GM12892 (cell line): ENCODE measurements at regions not wholly inside any gene's neighbourhood (a gene's known extent, or its start where the extent isn't known, plus 50 kb on each side); places are given as distances from the start of the nearest gene placed in this dataset.
"Not testable (repeated sequence)": the region's sequence is repeated elsewhere in the genome, so short reads cannot be mapped to it uniquely, and the experiment has no call there.

Experiments
- DNase-seq: peaks from one replicate; pipeline ENCODE4 v3.0.0; 2011; ENCODE audit not compliant: insufficient read length
- FAIRE-seq: peaks from 2 replicates; lab custom pipeline; 2011; peaks lifted over from hg19 to GRCh38; lab: Jason Lieb, UNC
- POLR2A ChIP-seq: IDR thresholded peaks from 2 replicates; pipeline ENCODE4 v1.6.1; 2011; ENCODE audit warnings: low read depth, low read length, control low read depth
- POLR2AphosphoS5 ChIP-seq: IDR thresholded peaks from 2 replicates; pipeline ENCODE4 v1.6.1; 2011; ENCODE audit warnings: low read depth, low read length, control low read depth
- TAF1 ChIP-seq: IDR thresholded peaks from 2 replicates; pipeline ENCODE4 v1.6.1; 2011; ENCODE audit warnings: low read depth, mild to moderate bottlenecking, control low read depth, low read length, borderline replicate concordance

DNA sequence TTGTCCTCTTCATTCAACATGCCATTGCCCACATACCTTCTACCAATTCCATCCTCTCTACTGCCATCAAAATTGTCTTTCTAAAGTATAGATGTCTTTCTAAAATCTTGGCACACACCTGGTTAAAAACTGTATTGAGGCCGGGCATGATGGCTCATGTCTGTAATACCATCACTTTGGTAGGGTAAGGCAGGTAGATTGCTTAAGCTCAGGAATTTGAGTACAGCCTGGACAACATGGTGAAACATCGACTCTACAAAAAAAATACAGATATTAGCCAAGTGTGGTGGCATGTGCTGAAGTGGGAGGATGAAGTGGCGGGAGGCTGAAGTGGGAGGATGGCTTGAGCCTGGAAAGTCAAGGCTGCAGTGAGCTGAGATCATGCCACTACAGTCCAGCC is 412.1 kb downstream of the TMEM38B start:
- DNase-seq: no peak

DNA sequence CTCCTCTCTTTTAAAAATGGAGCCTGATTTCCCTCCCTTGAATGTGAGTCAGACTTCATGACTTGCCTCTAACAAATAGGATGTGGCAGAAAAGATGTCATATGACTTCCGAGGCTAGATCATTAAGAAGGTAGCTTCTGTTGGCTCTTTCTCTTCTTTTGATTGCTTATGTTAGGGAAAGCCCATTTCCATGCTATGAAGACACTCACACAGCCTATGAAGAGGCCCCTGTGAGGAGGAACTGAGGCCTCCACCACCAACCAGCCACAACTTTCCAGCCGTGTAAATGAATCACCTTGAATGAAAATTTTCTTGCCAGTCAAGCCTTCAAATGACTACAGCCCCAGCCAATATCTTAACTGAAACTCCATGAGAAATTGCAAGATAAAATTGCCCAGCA is 413.4 kb downstream of the TMEM38B start:
- DNase-seq (no peak), FAIRE-seq (no peak)
- TF ChIP-seq TAF1 (no peak), POLR2A (no peak), POLR2AphosphoS5 (no peak)

More for the DNA sequence above, 412.1 kb downstream of the TMEM38B start:
- no peak for FAIRE-seq
- TF ChIP-seq POLR2A (no peak), POLR2AphosphoS5 (no peak), TAF1 (no peak)

DNA sequence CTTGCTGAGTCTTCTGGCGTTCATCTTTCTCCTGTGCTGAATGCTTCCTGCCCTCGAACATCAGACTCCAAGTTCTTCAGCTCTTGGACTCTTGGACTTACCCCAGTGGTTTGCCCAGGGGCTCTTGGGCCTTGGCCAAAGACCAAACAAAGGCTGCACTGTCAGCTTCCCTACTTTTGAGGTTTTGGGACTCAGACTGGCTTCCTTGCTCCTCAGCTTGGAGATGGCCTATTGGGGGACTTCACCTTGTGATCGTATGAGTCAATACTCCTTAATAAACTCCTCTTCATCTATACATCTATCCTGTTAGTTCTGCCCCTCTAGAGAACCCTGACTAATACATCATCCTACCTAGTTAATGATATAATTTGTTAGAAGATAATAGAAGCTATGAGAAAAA is 415.4 kb downstream of the TMEM38B start:
- FAIRE-seq, DNase-seq: not testable (repeated sequence)

DNA sequence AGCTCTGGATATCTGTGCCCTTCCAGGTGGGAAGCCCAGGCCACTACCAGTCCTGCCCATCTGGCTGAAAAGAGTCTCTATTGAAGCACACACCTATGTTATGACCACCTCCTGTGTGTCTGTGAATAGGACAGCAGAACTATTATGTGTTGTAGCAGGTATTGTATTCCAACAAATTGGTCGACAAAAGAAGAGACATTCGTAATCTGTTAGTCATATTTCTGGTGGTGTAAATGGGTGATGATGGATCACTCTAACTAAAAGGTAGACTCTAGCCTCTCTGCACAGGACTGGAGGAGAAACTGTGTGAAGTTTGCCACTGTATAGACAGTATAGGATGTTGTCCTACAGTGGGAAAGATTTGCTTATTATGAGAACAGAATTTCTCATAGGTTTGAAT is 416.1 kb downstream of the TMEM38B start:
- DNase-seq (no peak), FAIRE-seq (no peak)
- TF ChIP-seq POLR2A (no peak), TAF1 (no peak), POLR2AphosphoS5 (no peak)

DNA sequence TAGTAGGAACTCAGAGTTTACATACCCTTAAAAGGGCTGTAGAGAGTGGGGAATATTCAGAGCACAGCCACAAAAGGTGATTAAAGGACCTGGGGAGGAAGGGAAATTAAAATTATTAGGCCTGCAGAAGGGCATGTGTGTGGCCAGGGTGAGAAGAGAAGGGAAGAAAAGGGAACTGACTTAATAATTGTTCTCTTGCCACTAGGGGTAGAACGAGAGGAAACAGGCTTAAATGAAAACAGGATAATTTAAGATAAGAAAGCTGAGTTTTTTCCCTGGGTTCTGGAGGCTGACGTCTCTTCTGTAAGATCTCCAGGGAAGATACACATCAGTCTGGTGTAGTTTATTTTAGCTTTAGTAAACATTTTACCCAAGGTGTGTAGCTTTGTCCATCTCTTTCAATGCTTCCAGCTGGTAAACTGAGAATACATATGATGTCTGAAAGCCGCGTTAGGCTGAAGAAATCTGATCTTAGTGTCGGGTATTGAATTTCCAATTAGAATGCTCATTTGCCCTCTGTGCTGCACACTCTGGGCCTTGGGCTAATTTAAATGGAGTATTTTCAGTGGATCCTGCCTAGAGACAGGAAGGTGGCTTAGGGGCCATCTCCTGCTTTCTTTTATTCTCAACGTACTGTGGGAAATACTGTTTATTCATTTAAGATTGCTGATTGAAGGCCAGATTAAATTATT is 416.8 kb downstream of the TMEM38B start:
- TF ChIP-seq TAF1: no peak
- no peak for TF ChIP-seq POLR2AphosphoS5
- TF ChIP-seq POLR2A: no peak
- FAIRE-seq: no peak
- no peak for DNase-seq

DNA sequence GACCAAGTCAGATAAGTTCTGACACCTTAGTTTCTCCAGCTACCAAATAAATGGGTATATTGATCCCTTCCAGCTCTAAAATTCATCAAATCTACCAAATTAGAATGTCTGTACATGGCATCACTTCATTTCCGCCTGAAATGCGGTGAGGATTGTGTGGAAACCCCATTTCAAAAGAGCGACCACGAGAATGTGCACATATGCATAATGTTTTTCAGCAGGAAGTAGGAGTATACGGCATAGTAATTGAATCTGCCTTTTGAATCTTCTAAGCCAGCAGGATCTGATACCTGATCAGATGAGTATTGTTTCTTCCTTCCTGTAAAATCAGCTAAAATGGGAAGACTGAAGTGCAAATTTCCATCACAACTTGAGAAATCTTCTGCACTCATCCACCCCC is 418.6 kb downstream of the TMEM38B start:
- DNase-seq: no peak
- TF ChIP-seq POLR2A: no peak
- no peak for TF ChIP-seq TAF1
- TF ChIP-seq POLR2AphosphoS5: no peak
- FAIRE-seq: no peak

DNA sequence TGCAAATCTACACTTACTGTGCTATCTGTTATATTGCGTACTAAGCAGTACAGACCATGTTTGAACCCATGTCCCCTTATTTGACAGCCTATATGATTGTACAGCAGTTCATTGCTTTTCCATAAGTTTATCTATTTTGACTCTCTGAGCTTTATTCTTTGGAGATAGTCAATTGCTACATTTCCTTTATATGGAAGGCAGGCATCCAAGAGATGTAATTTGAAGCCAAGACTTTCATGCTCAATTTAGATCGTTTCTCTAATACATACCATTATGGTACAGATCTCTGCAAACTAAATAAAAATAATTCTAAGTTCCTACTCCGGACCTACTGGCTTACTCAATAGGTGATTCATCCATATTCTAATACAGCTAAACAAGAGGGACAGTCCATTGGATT is 424.8 kb downstream of the TMEM38B start:
- TF ChIP-seq POLR2A (no peak), POLR2AphosphoS5 (no peak), TAF1 (no peak)

DNA sequence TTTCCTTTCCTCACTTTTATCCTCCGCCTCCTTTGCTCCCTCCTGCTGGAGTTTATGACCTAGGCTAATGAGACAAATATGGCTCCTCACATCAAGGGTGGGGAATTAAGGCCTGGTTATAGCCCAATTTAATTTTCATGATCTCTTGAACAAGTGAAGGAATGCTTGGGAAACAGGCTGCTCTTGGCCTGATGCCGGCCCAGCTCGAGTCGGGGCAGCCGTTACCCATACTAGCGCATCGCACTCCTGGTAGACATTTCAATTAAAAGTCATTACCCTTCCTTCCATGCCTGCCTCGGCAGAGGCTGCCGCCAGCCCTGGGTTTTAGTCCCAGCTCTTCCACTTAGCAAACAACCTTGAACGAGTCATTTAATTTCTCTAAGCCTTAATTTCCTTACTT is 425.7 kb downstream of the TMEM38B start:
- TF ChIP-seq POLR2A: no peak
- TF ChIP-seq TAF1: no peak
- TF ChIP-seq POLR2AphosphoS5: no peak
- DNase-seq (no peak), FAIRE-seq (no peak)

More for the DNA sequence above, 424.8 kb downstream of the TMEM38B start:
- DNase-seq (no peak), FAIRE-seq (no peak)

DNA sequence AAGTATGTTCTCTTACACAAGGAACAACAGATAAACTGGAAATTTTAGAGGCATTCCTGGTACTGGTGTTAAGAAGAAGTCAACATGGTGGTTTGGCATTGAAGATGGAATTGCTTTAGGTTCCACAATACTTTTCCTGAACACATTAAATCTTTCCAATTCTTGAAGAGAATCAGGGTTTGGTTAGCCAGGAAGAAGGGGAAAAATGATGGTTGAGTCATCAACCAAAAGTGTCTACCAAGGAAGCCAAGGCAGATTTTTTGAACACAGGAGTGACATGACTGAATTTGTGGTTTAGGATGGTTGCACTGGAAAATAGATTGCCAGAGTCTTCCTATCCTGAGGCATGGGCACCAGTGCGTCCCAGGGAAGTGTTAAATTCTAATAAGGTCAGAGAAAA is 433.4 kb downstream of the TMEM38B start:
- DNase-seq (no peak), FAIRE-seq (no peak)
- TF ChIP-seq POLR2AphosphoS5: no peak
- TF ChIP-seq POLR2A: no peak
- TF ChIP-seq TAF1: no peak

DNA sequence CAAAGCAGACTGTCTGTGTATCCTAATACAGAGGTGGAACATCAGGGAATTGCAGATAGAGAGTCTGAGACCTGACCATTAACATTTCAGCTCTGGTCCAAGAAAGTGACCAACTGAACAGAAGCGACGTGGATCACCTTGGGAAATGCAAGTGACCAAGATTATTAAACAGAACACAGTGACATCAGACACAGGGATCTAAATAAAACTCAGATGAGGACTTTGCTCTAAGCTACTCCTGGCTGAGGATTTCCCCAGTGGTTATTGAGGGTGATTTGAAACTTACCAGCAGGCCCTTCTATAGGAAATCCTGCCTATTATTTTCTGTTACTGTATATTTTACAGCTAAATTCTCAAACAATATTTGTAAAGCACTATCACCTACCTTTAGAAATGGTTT is 436.0 kb downstream of the TMEM38B start:
- TF ChIP-seq TAF1 (no peak), POLR2AphosphoS5 (no peak), POLR2A (no peak)
- no peak for FAIRE-seq
- DNase-seq: no peak

DNA sequence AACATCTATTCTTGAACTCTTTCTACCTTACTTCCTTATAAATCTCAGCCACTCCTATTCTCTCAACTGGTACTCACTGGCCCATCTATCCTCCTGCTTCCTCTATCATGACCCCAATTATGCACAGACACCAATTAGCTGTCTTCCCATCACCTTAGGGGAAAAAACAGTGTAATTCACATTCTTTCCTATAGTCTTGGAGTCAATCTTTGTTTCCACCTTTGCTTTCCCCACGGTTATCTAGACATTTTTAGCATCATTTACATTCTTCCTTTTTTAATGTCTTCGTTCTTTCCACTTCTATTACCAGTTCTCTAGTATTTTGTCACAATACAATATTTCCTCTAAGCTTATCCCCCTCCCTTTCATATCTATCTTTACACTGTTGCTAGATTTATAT is 449.4 kb downstream of the TMEM38B start:
- TF ChIP-seq POLR2A (no peak), POLR2AphosphoS5 (no peak), TAF1 (no peak)
- DNase-seq (no peak), FAIRE-seq (no peak)

DNA sequence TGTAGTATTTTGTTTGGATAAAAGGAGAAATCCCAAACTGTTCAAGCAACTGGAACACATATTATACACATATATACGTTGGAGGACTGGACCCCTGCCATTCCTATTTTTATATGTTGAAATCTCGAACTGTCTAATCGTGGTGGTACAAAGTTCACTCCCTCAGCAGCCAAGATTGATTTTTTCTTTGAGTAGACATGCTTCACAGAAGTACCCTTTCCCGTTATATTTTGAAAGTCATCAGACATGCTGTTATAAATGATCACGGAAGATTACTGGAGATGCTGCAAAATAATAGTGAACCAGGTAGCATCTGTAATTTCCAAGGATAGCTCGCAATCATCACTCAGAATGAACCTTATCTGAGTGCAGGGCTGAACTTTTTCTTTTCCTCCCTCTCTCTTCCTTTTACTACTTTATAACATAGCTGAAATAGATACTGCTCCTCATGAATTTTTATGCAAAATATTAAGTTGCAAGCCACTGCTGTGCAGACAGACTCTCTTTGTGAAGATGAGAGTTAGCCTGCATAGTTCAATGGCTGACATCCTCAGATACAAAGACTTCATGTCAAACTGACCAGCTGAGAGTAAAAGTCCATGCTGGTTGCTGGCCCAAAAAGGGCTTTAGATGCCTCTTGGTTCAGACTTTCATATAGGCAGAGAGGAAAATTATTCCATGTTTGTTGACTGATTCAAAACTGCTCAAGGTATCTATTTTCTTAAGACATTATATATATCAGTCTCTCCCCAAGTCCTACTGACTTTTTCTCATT is 451.9 kb downstream of the TMEM38B start:
- DNase-seq (no peak), FAIRE-seq (no peak)
- no peak for TF ChIP-seq POLR2A
- TF ChIP-seq TAF1: no peak
- TF ChIP-seq POLR2AphosphoS5: no peak

DNA sequence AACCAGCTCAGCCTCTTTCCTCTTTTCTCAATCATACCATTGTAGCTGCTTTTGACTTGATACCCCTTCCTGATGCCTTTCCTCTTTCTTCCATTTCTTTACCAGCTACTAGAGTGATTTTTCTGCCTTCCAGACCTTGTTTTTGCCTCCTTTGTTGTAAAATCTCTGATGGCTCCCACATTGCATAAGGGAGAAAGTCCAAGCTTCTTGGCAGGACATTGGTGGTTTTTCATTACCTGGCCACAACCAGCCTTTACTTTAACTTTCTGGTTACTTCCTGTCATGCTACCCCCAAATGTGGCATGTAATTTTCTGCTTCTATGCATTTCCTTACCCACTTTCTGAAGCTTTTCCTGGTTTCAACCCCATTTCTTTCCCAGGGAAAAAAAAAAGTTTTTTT is 452.5 kb downstream of the TMEM38B start:
- FAIRE-seq (no peak), DNase-seq (no peak)
- TF ChIP-seq POLR2A: no peak
- TF ChIP-seq POLR2AphosphoS5: no peak

DNA sequence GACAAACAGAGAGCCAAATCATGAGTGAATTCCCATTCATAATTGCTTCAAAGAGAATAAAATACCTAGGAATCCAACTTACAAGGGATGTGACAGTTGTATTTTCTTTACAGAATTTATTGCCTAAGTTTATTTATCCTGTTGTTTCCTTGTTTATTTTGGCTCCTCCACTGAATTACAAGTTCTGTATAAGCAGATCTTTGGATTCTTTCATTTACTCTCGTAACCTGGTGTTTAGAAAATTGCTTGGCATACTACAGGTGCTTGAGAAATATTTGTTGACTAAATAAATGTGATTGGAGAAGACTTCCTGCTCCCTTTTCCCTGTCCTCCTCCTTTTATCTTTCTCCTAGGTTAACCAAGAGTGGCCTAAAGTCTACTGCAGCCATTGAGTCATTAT is 455.6 kb downstream of the TMEM38B start:
- no peak for FAIRE-seq
- no peak for TF ChIP-seq POLR2AphosphoS5
- no peak for TF ChIP-seq POLR2A
- no peak for TF ChIP-seq TAF1

More for the DNA sequence above, 455.6 kb downstream of the TMEM38B start:
- no peak for DNase-seq
